SK-N-SH treated with all-trans-retinoic acid at 6 μM for 48 hours (cell line): ENCODE measurements at regions not wholly inside any gene's neighbourhood (a gene's known extent, or its start where the extent isn't known, plus 50 kb on each side); places are given as distances from the start of the nearest gene placed in this dataset.

Source experiments
- CREB5 ChIP-seq: fragments of 250-450 bp; sonication (Bioruptor Pico); IDR thresholded peaks from 2 replicates; pipeline ENCODE4 v1.5.1; 2020; ENCODE audit warnings: low read depth, mild to moderate bottlenecking, moderate library complexity
- PPARA ChIP-seq: fragments of 250-450 bp; sonication (Bioruptor Pico); IDR thresholded peaks from 2 replicates; pipeline ENCODE4 v1.5.0; 2020; ENCODE audit warnings: mild to moderate bottlenecking, borderline replicate concordance
- ZFP30 ChIP-seq: fragments of 450-650 bp; formaldehyde crosslinking; IDR thresholded peaks from 2 replicates; pipeline ENCODE4 v1.5.0; 2022; ENCODE audit warnings: mild to moderate bottlenecking, moderate library complexity

DNA sequence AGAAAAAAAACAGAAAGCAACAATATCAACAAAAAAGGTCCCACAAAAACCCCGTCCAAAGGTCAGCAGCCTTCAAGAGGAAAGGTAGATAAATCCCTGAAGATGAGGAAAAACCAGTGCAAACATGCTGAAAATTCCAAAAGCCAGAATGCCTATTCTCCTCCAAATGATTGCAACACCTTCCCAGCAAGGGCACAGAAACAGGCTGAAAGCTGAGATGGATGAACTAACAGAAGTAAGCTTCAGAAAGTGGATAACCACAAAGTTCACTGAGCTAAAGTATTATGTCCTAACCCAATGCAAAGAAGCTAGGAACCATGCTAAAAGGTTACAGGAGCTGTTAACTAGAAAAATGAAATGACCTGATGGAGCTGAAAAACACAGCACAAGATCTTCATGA is 226.4 kb upstream of the DSEL start:
- TF ChIP-seq PPARA (no peak), CREB5 (CRISPR knock-in tag) (no peak), ZFP30 (CRISPR knock-in tag) (no peak)
